Panc1 (cell line): ENCODE measurements at regions not wholly inside any gene's neighbourhood (a gene's known extent, or its start where the extent isn't known, plus 50 kb on each side); places are given as distances from the start of the nearest gene placed in this dataset.

Source experiments
- TCF7L2 ChIP-seq: IDR thresholded peaks from 2 replicates; pipeline ENCODE4 v1.6.1; 2011; ENCODE audit warnings: mild to moderate bottlenecking, low read depth, low read length, inconsistent platforms
- TF ChIP-seq, protein P1 (sequence below): fragments of 450-650 bp; IDR thresholded peaks from 2 replicates; pipeline ENCODE4 v1.5.1; 2017; ENCODE audit warnings: mild to moderate bottlenecking

DNA sequence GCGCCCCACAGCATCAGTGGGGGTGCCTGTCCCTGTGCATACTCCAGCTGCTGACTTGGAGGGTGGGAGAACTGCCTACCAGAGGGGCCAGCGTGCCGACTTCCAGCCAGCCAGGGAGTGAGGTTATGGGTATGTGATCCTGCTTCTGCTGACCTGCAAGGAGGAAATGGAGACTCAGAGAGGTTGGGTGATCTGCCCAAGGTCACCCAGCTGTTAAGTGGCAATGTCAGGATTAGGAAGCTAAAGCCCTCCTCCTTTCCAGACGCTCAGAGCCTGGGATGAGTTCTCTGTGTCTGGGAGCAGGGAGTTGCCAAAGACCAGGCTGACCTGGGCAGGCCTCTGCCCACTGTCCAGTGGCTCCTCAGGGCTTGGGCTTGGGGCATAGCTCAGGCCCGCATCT, 169.6 kb downstream of the GLI2 start:
- TF ChIP-seq, protein P1, sequence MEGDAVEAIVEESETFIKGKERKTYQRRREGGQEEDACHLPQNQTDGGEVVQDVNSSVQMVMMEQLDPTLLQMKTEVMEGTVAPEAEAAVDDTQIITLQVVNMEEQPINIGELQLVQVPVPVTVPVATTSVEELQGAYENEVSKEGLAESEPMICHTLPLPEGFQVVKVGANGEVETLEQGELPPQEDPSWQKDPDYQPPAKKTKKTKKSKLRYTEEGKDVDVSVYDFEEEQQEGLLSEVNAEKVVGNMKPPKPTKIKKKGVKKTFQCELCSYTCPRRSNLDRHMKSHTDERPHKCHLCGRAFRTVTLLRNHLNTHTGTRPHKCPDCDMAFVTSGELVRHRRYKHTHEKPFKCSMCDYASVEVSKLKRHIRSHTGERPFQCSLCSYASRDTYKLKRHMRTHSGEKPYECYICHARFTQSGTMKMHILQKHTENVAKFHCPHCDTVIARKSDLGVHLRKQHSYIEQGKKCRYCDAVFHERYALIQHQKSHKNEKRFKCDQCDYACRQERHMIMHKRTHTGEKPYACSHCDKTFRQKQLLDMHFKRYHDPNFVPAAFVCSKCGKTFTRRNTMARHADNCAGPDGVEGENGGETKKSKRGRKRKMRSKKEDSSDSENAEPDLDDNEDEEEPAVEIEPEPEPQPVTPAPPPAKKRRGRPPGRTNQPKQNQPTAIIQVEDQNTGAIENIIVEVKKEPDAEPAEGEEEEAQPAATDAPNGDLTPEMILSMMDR, result no peak
- TF ChIP-seq TCF7L2, result no peak
